Effector CD4-positive, alpha-beta T cell (primary cell): ENCODE measurements at regions not wholly inside any gene's neighbourhood (a gene's known extent, or its start where the extent isn't known, plus 50 kb on each side); places are given as distances from the start of the nearest gene placed in this dataset.
"Not testable (repeated sequence)": the region's sequence is repeated elsewhere in the genome, so short reads cannot be mapped to it uniquely, and the experiment has no call there.

Source experiments
- DNase-seq: peaks from one replicate; pipeline ENCODE4 v3.0.0-alpha.2; 2020

- no peak for DNase-seq
These were observed 102.9 kb upstream of the ZNF184 start for GRCh38 chr6:27575594-27576361.

- no peak for DNase-seq
These were observed 95.5 kb upstream of the ZNF184 start for GRCh38 chr6:27568226-27568897.

GRCh38 chr6:27565839-27566779 is 93.2 kb upstream of the ZNF184 start:
- no peak for DNase-seq

GRCh38 chr6:27562027-27562410 is 89.1 kb upstream of the ZNF184 start:
- no peak for DNase-seq

GRCh38 chr6:27558028-27558724 is 85.3 kb upstream of the ZNF184 start:
- no peak for DNase-seq

GRCh38 chr6:27556406-27556805 is 83.5 kb upstream of the ZNF184 start:
- DNase-seq, result no peak

- DNase-seq, result no peak
These were observed 80.4 kb upstream of the ZNF184 start for GRCh38 chr6:27553123-27553904.

GRCh38 chr6:27551607-27552006 is 78.7 kb upstream of the ZNF184 start:
- DNase-seq, result no peak

GRCh38 chr6:27550692-27551091 is 77.8 kb upstream of the ZNF184 start:
- DNase-seq, result no peak

GRCh38 chr6:27549241-27549598 is 76.3 kb upstream of the ZNF184 start:
- not testable (repeated sequence) for DNase-seq

- no peak for DNase-seq
These were observed 74.5 kb upstream of the ZNF184 start for GRCh38 chr6:27547157-27548075.

- no peak for DNase-seq
These were observed 73.6 kb upstream of the ZNF184 start for GRCh38 chr6:27546522-27546921.

GRCh38 chr6:27545271-27546046 is 72.6 kb upstream of the ZNF184 start:
- no peak for DNase-seq

GRCh38 chr6:27544612-27545260 is 71.8 kb upstream of the ZNF184 start:
- no peak for DNase-seq

GRCh38 chr6:27544135-27544534 is 71.2 kb upstream of the ZNF184 start:
- not testable (repeated sequence) for DNase-seq

GRCh38 chr6:27542485-27542884 is 69.6 kb upstream of the ZNF184 start:
- DNase-seq, result no peak

GRCh38 chr6:27541933-27542297 is 69.0 kb upstream of the ZNF184 start:
- DNase-seq, result no peak

- DNase-seq, result no peak
These were observed 68.5 kb upstream of the ZNF184 start for GRCh38 chr6:27541212-27541932.

- DNase-seq, result no peak
These were observed 66.6 kb upstream of the ZNF184 start for GRCh38 chr6:27539551-27539950.
